Hippocampal formation (tissue), 2 donors: ENCODE measurements at regions not wholly inside any gene's neighbourhood (a gene's known extent, or its start where the extent isn't known, plus 50 kb on each side); places are given as distances from the start of the nearest gene placed in this dataset.
"Not testable (repeated sequence)": the region's sequence is repeated elsewhere in the genome, so short reads cannot be mapped to it uniquely, and the experiment has no call there.

ENCODE experiments used
- DNase-seq, 2 donors: peaks; one replicate each; lab custom pipeline; 2025; lab: John Stamatoyannopoulos, UW

GRCh38 chr9:1918108-1918507, 97.0 kb upstream of the SMARCA2 start:
- DNase-seq = no peak

- no peak for DNase-seq
Measured at GRCh38 chr9:1918622-1919021, 96.5 kb upstream of the SMARCA2 start.

DNA sequence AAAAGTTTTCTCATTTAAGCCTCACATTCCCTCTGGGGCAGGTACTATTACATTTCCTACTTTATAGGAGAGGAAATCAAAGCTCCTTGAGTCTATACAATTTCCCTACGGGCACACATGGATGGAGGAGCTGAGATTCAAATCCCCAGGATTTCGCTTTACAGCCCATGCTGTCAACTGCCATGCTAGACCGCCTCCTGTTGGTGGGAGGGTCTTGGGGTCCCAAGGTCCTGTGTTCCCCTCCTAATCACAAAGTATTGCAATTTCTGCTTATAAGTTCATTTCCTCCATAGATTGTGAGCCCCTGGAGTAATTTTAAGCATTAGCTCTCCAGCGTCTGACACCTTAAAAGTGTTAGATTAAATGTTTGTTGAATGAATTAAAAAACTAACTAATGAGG, 95.9 kb upstream of the SMARCA2 start:
- no peak for DNase-seq

DNA sequence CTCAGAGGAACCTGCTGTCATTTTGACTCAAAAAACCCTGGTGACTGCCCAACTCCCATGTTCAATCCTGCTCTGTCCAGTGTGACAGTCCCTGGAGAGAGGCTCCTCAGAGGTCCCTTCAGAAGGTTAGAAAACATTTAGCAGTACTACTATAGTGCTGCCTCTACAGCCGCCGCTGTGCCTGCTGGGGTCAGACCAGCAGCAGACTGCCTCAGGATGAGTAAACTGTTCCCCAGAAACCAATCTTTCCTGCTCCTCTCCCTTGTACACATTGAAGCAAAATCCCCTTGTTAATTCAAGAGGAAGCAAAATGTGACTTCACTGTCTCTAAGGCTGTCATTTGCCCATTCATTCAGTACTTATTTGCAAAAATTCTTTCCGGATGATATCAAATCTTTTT, 94.8 kb upstream of the SMARCA2 start:
- DNase-seq = no peak

DNA sequence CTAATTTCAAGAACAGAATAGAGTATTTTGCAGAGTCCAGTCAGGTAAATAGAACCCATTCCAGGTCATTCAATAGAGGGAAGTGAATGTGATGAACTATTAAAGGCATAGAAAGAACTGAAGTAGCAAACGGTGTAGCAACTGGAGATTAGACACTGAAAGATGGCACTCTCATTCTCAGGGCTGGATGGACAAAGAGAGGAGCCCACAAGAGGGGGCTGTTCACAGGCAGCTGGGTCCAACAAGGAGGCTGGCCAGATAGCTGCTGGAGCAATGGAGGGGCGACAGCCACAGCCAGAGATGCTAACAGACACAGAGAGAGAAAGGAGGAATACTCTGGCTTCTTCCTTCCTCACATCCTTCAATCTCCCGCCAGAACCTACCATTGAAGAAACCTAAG, 93.1 kb upstream of the SMARCA2 start:
- DNase-seq = no peak

- DNase-seq = no peak
Measured at GRCh38 chr9:1927546-1927945, 87.6 kb upstream of the SMARCA2 start.

- DNase-seq = no peak
Measured at GRCh38 chr9:1929134-1929533, 86.0 kb upstream of the SMARCA2 start.

DNA sequence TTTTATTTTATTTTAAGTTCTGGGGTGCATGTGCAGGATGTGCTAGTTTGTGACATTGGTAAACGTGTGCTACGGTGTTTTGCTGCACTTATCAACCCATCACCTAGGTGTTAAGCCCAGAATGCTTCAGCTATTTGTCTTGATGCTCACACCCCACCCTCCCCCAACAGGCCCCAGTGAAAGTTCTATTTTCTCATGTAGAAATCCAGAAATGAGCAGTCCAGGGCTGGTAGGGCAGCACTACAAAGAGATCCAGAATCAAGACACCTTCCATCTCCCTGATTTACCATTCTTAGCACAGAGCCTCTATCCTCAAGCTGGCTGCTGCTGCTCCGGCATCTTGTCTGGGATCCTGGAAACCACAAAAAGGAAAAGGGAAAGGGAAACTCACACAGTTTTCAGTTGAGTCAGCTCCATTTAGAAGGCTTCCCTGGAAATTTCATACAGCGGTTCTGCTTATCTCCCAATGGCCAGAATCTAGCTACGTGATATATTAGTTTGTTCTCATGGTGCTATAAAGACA, 85.4 kb upstream of the SMARCA2 start:
- DNase-seq = no peak

DNA sequence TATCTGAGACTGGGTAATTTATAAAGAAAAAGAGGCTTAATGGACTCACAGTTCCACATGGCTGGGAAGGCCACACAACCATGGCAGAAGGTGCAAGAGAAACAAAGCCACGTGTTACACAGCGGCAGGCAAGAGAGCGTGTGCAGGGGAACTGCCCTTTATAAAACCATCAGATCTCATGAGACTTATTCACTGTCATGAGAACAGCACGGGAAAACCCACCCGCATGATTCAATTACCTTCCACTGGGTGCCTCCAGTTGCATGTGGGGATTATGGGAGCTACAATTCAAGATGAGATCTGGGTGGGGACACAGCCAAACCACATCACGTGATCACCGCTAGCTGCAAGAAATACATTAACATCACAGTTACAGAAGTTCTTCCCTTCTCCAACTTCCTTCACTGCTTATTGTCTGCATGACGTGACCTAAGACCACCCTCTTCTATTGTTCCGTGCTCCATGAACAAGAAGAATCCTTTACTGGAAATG, 84.9 kb upstream of the SMARCA2 start:
- not testable (repeated sequence) for DNase-seq

GRCh38 chr9:1938135-1938534, 77.0 kb upstream of the SMARCA2 start:
- no peak for DNase-seq

DNA sequence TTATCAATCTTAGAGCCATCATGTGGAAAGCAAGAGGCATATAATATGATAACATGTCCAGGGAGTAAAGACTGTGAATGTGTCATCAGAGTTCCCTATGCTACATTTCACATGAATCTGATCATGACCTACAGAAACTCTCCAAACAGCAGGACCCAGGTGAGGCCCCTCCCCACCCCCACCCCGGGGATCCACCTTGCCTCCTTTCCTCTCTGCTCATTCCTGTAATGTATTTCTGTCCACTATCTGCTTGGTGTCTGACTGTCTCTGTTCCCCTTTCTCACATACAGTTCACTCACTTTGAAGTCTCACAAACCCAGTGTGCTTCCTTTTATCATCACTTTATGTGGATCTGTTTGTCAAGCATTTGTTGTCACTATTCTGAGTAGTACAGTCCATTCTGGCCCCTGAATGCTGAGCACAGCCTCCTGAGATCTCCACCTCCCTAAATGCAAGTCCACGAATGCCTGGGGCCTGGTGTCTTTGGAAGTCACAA, 76.4 kb upstream of the SMARCA2 start:
- no peak for DNase-seq

- no peak for DNase-seq
Measured at GRCh38 chr9:1939466-1939865, 75.7 kb upstream of the SMARCA2 start.

DNA sequence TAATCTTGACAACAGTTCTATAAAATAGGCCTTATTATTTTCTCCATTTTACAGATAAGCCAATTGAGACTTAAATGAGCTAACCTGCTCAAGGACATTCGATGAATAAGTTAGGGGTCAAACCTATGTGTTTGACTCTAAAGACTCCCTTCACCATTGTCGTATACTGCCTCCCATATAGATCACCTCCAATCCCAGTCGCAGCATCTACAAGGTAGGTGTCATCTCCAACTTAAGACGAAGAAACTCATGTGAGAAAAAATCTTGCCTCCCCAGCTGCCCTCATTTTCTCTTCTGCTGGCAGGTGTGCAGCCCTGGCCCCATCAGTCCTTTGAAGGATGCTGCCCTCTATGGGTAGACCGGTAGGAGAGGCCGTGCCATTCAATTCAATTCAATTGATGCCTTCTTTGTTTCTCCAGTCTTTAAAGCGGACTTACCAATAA, 75.2 kb upstream of the SMARCA2 start:
- DNase-seq = peak; percentile 9 to 22

DNA sequence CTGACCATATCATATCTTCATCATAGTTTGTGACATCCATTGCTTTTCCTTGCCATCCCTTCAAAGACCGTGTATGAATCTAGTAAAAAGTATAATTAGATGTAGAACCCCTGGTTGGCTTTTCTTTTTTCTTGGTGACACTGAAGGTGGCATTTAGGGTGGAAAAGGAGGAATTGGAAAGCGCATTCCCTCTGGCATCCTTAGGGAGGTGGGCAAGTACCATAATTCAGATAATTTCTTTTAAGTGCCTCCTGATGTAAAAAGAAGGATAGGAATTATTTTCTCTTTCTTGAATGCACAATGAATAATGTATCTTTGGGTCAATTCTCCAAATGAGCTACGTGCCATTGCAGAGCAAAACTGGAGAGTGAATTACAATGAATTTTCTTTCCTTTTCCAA, 73.2 kb upstream of the SMARCA2 start:
- DNase-seq = no peak

DNA sequence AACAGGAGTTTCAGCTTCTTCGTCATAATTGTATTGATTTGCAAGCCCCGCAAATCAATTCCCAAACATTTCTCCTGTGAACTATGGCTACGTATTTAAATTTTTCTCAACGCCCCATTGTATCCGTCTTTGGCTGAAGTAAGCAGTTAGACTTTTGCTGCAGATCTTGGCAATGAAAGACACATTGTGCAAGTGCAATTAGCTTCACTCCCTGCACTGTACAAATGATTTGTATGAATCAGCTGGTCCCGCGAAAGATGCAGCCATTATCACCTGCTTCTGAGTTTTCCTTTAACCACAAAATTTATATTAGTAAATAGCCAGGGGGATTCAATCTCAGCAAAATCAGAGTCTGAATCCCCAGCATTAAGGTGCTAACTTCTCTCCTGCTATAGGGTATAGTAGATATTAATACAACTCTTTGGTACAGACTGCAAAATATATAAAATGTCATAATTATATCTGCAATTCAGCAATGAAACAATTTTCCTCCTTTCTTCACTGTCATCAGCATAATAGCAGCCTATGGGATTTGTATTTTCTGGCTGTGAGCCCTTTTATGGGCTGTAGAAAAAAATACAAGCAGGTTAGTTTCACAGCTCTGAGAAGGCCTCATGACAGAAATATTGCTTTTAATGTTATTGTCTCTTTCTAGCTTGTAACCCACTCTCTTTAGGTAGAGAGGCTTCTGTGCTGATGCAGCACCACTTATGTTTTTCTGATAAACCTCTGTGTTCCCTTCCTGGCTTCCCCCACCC, 68.4 kb upstream of the SMARCA2 start:
- DNase-seq = no peak

DNA sequence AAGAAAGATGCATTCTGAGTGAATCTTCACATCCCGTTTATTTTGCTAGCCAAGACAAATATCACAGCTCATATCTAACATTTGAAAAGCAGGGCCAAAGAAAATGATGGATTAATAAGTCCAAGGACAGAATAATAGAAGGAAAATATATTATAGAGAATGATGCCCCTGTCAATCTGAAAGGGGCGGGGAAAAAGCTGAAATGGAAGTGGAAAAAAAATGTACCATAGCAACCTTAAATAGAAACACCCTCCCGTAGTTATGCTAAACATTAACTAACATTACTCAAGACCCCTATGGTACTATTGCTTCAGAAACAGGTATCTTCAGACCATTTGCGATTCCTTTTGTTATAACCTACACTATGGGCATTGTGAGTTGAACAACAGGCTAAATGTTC, 67.7 kb upstream of the SMARCA2 start:
- DNase-seq = no peak

- no peak for DNase-seq
Measured at GRCh38 chr9:1948541-1948940, 66.6 kb upstream of the SMARCA2 start.

DNA sequence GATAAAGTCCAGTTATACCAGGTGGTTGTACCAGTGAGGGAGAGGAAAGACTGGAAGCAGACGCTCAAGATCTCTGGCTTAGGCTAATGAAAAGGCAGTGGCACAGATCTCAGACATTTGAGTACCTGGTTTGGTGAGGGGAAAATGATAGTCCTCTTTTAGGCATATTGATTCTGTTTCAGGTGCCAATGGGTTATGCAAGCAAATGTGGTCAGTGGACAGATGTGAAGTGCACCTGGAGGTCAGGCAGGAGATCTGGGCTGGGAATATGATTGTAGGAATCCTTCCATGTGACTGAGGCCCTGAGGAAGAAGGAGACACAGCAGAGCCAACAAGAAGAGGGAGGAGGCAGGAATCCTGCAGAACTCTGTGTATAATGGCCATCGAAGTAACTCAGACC, 63.7 kb upstream of the SMARCA2 start:
- DNase-seq = no peak

DNA sequence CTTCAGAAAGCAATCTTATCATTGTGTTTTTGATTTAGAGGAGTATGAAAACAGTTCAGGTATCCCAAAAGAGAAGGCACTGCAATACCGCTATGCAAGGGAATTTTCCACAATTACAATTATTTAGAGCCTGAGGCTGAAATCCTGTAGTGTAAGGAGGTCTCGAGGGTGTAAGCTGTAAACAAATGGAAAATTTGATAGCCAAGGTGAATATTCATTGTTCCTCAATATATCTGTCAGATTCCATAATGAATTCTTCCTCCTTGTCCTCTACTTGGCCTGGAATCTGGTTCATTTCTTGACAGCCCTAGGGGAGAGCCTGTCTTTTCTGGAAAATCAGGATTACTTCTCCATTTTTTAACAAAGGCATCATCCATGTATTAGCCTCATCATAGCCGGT, 63.1 kb upstream of the SMARCA2 start:
- no peak for DNase-seq

DNA sequence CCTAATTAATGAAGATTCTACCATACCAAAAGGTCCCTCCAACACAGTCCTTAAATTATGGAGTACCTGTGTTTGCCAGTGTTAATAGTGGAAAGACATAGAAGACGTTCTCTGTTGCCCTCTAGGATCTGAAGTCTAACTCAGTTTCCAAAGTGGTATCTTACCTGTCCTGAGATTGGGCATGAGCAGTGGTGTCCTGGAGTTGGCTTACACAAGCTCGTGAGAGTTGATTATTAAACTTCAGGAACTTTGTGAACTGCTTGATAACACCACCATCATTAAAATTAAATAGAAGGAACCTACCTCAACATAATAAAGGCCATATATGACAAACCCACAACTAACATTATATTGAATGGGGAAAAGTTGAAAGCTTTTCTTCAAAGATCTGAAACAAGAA, 60.9 kb upstream of the SMARCA2 start:
- DNase-seq = no peak

- no peak for DNase-seq
Measured at GRCh38 chr9:1956958-1957357, 58.2 kb upstream of the SMARCA2 start.

DNA sequence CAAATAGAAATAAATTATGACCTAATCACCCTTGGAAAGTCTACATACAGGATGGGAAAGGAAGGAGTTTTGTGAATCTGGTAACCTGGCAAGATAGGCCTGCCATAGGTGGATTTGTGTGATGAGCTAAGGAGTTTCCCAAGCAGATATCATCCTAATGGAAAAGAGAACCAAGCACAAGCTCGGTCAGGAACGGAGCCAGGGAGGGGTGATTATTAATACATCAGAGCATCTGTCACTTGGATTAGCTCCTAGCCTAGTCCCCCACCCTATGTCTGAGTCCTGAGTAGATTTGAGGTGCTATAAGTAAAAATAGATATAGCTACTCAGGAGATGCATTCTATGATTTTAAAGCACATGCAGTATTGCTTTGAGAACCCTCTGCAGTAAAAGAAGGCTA, 57.3 kb upstream of the SMARCA2 start:
- DNase-seq = no peak

DNA sequence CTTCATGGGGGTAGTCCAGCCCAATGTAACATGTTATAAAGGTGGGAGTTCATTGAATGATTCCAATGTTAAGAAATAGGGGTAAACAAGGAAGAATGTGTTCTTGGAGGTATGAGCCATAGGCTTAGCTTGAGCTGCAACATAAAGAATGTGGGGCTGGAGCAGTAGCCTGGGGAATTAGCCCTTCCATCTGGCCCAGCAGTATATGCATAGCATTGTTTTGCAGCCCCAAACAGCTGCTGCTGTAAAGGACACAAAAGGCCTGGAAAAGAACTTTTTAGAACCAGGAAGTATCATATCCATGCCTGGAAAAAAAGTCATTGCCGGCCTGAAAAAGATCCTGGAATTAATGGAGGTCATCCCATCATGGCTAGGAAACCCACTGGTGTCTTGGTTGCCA, 55.8 kb upstream of the SMARCA2 start:
- DNase-seq = no peak
